Neuronal stem cell (in vitro differentiated cells): ENCODE measurements at regions not wholly inside any gene's neighbourhood (a gene's known extent, or its start where the extent isn't known, plus 50 kb on each side); places are given as distances from the start of the nearest gene placed in this dataset.

Experiments used
- DNase-seq: peaks from one replicate; pipeline ENCODE4 v3.0.0-alpha.2; 2013; ENCODE audit warnings: low spot score
- H2AFZ ChIP-seq: one replicate; pipeline ENCODE4 v1.6.1; 2013; ENCODE audit warnings: mild to moderate bottlenecking, low read length, inconsistent platforms
- H2AK5ac ChIP-seq: 2 replicates; pipeline ENCODE4 v1.6.1; 2013; ENCODE audit warnings: low read depth, mild to moderate bottlenecking, inconsistent platforms, low read length, moderate library complexity, mixed read lengths
- H2BK120ac ChIP-seq: 2 replicates; pipeline ENCODE4 v1.6.1; 2013; ENCODE audit warnings: low read depth, mild to moderate bottlenecking, inconsistent platforms, low read length, moderate library complexity, mixed read lengths
- H2BK12ac ChIP-seq: one replicate; pipeline ENCODE4 v1.6.1; 2013; ENCODE audit warnings: low read length, inconsistent platforms
- H2BK15ac ChIP-seq: 2 replicates; pipeline ENCODE4 v1.6.1; 2013; ENCODE audit warnings: mild to moderate bottlenecking, low read length, inconsistent platforms, mixed read lengths
- H2BK5ac ChIP-seq: one replicate; pipeline ENCODE4 v1.6.1; 2013; ENCODE audit warnings: inconsistent platforms, mild to moderate bottlenecking, low read length, moderate library complexity
- H3K14ac ChIP-seq: one replicate; pipeline ENCODE4 v1.6.1; 2013; ENCODE audit warnings: low read length, inconsistent platforms
- H3K18ac ChIP-seq: 2 replicates; pipeline ENCODE4 v1.6.1; 2013; ENCODE audit warnings: low read length, inconsistent platforms
- H3K23ac ChIP-seq: 2 replicates; pipeline ENCODE4 v1.6.1; 2013; ENCODE audit warnings: low read depth, mild to moderate bottlenecking, mixed read lengths, low read length, inconsistent platforms; ENCODE audit not compliant: poor library complexity
- H3K27ac ChIP-seq: replicated peaks from 3 replicates; pipeline ENCODE4 v1.5.1; 2013; ENCODE audit warnings: low read length, inconsistent platforms
- H3K27me3 ChIP-seq, 3 experiments: 2 replicates each; pipeline ENCODE4 v1.6.1; 2013; ENCODE audit warnings: low read length in 3 of 3, mild to moderate bottlenecking in 2 of 3, inconsistent platforms in 1 of 3, low read depth in 1 of 3, mixed read lengths in 1 of 3, moderate library complexity in 1 of 3; ENCODE audit not compliant: control insufficient read depth in 3 of 3, insufficient read depth in 3 of 3
- H3K36me3 ChIP-seq, 2 donors: replicated peaks in 1 of 2; 2 replicates each; pipeline ENCODE4 v1.6.1; 2013; ENCODE audit warnings: low read length in 2 of 2; ENCODE audit not compliant: control insufficient read depth in 2 of 2, insufficient read depth in 2 of 2
- H3K4ac ChIP-seq: 2 replicates; pipeline ENCODE4 v1.6.1; 2013; ENCODE audit warnings: inconsistent platforms, mild to moderate bottlenecking, low read length, moderate library complexity
- H3K4me1 ChIP-seq, 2 donors: 1 replicate in 1 of 2; 2 replicates in 1 of 2; pipeline ENCODE4 v1.6.1; 2013; ENCODE audit warnings: low read length in 2 of 2, low read depth in 1 of 2; ENCODE audit not compliant: control insufficient read depth in 2 of 2, insufficient read depth in 1 of 2
- H3K4me2 ChIP-seq: one replicate; pipeline ENCODE4 v1.6.1; 2013; ENCODE audit warnings: mild to moderate bottlenecking, low read length, inconsistent platforms; ENCODE audit not compliant: insufficient read depth, poor library complexity, severe bottlenecking
- H3K4me3 ChIP-seq, 2 donors: 2 replicates each; pipeline ENCODE4 v1.5.1; 2013; ENCODE audit warnings: low read length in 2 of 2, mild to moderate bottlenecking in 2 of 2, inconsistent platforms in 1 of 2, moderate library complexity in 1 of 2
- H3K79me1 ChIP-seq: one replicate; pipeline ENCODE4 v1.6.1; 2013; ENCODE audit warnings: low read depth, mild to moderate bottlenecking, inconsistent platforms, low read length, moderate library complexity
- H3K9ac ChIP-seq: one replicate; pipeline ENCODE4 v1.6.1; 2013; ENCODE audit warnings: mild to moderate bottlenecking, low read depth, low read length, inconsistent platforms; ENCODE audit not compliant: poor library complexity
- H3K9me3 ChIP-seq, 2 donors: replicated peaks in 1 of 2; 2 replicates each; pipeline versions ENCODE3 to v1.6.1; 2013; ENCODE audit warnings: low read length in 2 of 2, mild to moderate bottlenecking in 2 of 2, inconsistent platforms in 1 of 2, low read depth in 1 of 2, mixed read lengths in 1 of 2, moderate library complexity in 1 of 2; ENCODE audit not compliant: control insufficient read depth in 2 of 2, insufficient read depth in 1 of 2
- H4K8ac ChIP-seq: one replicate; pipeline ENCODE4 v1.6.1; 2013; ENCODE audit warnings: low read depth, mild to moderate bottlenecking, inconsistent platforms, low read length, moderate library complexity
- H4K91ac ChIP-seq: one replicate; pipeline ENCODE4 v1.6.1; 2013; ENCODE audit warnings: low read length, low read depth, mild to moderate bottlenecking, inconsistent platforms; ENCODE audit not compliant: poor library complexity
- WGBS, 2 donors: extraction: QIAGEN DNeasy Blood & Tissue Kit; methylation state at CpG; one replicate each; pipeline ENCODE4 v1.1.7; 2013; ENCODE audit warnings: missing lambda C conversion rate in 2 of 2, mixed read lengths in 1 of 2; ENCODE audit not compliant: insufficient read length in 2 of 2, insufficient replicate concordance in 1 of 2; ENCODE audit errors: extremely low coverage in 2 of 2; 5-methylcytosine and 5-hydroxymethylcytosine counted together

- no peak for DNase-seq
- WGBS, 2 donors: no CpG with 5 or more reads among the region's 1 CpG
- Histone ChIP-seq H3K14ac (no peak overlapping the region), H3K23ac (no peak overlapping the region), H2BK120ac (no peak overlapping the region), H3K4me3 (no peak overlapping the region), H2BK15ac (no peak overlapping the region), H3K4me2 (no peak overlapping the region), H2BK5ac (no peak overlapping the region), H3K18ac (no peak overlapping the region), H3K9me3 (no peaks in the 10 kb centered on the region), H3K79me1 (no peaks in the 10 kb centered on the region), H2AK5ac (no peak overlapping the region), H2AFZ (no peak overlapping the region), H4K91ac (no peak overlapping the region), H2BK12ac (no peak overlapping the region), H3K27ac (no peak overlapping the region), H3K4ac (no peak overlapping the region), H3K9ac (no peak overlapping the region), H4K8ac (no peak overlapping the region), H3K27me3 (no peaks in the 10 kb centered on the region), H3K4me1 (no peaks in the 10 kb centered on the region), H3K36me3 (no peaks in the 10 kb centered on the region)
Measured at GRCh38 chr2:167880415-167880814, 367.0 kb downstream of the STK39 start.

DNA sequence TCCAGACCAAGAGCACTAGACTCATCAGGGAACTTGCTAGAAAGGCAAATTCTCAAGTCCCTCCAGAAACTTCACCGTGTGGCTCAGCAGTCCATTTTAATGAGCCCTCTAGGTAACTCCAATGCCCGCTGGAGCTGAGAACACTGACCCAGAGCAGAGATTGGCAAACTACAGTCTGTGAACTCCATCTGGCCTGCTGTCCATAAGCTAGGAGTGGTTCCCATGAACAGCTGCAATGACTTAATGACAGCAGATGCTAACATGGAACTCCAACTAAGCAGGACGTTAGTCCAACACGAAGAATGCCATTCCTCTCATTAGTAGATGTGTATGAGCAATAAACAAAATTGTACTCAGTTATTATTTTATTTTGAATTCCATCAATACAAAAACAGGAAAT is 371.9 kb downstream of the STK39 start:
- Histone ChIP-seq H3K4ac (no peak overlapping the region), H3K36me3 (peaks cover 0 to 1% of the 10 kb centered on the region in 2 donors), H3K9ac (no peak overlapping the region), H3K27ac (no peak overlapping the region), H3K4me1 (no peaks in the 10 kb centered on the region), H4K8ac (no peak overlapping the region), H2BK15ac (no peak overlapping the region), H2AK5ac (no peak overlapping the region), H2BK12ac (no peak overlapping the region), H2AFZ (no peak overlapping the region), H2BK120ac (no peak overlapping the region), H4K91ac (no peak overlapping the region), H3K4me3 (no peak overlapping the region), H3K4me2 (no peak overlapping the region), H2BK5ac (no peak overlapping the region), H3K27me3 (no peaks in the 10 kb centered on the region), H3K79me1 (no peaks in the 10 kb centered on the region), H3K9me3 (no peaks in the 10 kb centered on the region), H3K14ac (no peak overlapping the region), H3K23ac (no peak overlapping the region), H3K18ac (no peak overlapping the region)
- DNase-seq: no peak
- WGBS, 2 donors: no CpG with 5 or more reads among the region's 4 CpGs

DNA sequence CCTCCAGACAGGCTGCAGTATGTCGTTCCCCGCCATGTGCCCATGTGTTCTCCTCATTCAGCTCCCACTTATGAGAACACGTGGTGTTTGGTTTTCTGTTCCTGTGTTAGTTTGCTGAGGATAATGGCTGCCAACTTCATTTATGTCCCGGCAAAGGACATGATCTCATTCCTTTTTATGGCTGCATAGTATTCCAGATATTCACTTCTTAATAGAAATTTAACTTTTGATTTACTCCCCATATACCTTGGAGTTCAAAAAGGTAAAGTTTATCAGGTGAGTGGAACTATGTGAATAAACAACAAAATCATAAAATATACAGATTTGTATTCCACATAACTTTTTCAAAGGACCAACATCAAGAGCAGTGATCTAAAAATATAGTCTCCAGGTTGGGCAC is 372.6 kb downstream of the STK39 start:
- Histone ChIP-seq H2BK5ac (no peak overlapping the region), H3K4me2 (no peak overlapping the region), H3K18ac (no peak overlapping the region), H3K36me3 (peaks cover 0 to 1% of the 10 kb centered on the region in 2 donors), H3K27ac (no peak overlapping the region), H3K9ac (no peak overlapping the region), H3K14ac (no peak overlapping the region), H2BK120ac (no peak overlapping the region), H3K4me3 (no peak overlapping the region), H3K27me3 (no peaks in the 10 kb centered on the region), H3K4me1 (no peaks in the 10 kb centered on the region), H2BK12ac (no peak overlapping the region), H2AK5ac (no peak overlapping the region), H2BK15ac (no peak overlapping the region), H3K23ac (no peak overlapping the region), H4K8ac (no peak overlapping the region), H4K91ac (no peak overlapping the region), H3K4ac (no peak overlapping the region), H2AFZ (no peak overlapping the region), H3K9me3 (no peaks in the 10 kb centered on the region), H3K79me1 (no peaks in the 10 kb centered on the region)
- no peak for DNase-seq
- no CpG with 5 or more reads among the region's 4 CpGs for WGBS, 2 donors

- Histone ChIP-seq H3K36me3 (peaks cover 3% of the 10 kb centered on the region in 2 donors), H3K4me3 (no peak overlapping the region), H2BK120ac (no peak overlapping the region), H2BK15ac (no peak overlapping the region), H4K91ac (no peak overlapping the region), H3K4me2 (no peak overlapping the region), H3K4me1 (no peaks in the 10 kb centered on the region), H4K8ac (no peak overlapping the region), H3K79me1 (no peaks in the 10 kb centered on the region), H3K4ac (no peak overlapping the region), H2AK5ac (no peak overlapping the region), H3K18ac (no peak overlapping the region), H3K14ac (no peak overlapping the region), H2BK5ac (no peak overlapping the region), H3K27me3 (no peaks in the 10 kb centered on the region), H3K27ac (no peak overlapping the region), H2AFZ (no peak overlapping the region), H2BK12ac (no peak overlapping the region), H3K23ac (no peak overlapping the region), H3K9ac (no peak overlapping the region), H3K9me3 (no peaks in the 10 kb centered on the region)
- no peak for DNase-seq
- WGBS, 2 donors: no CpG with 5 or more reads among the region's 2 CpGs
Measured at GRCh38 chr2:167871286-167871685, 376.1 kb downstream of the STK39 start.
